Activated CD4-positive, alpha-beta T cell treated with anti-CD3 and anti-CD28 coated beads for 1 hour (primary cell): ENCODE measurements at regions not wholly inside any gene's neighbourhood (a gene's known extent, or its start where the extent isn't known, plus 50 kb on each side); places are given as distances from the start of the nearest gene placed in this dataset.
"Not testable (repeated sequence)": the region's sequence is repeated elsewhere in the genome, so short reads cannot be mapped to it uniquely, and the experiment has no call there.

ENCODE experiments used
- DNase-seq: peaks from one replicate; pipeline ENCODE4 v3.0.0-alpha.2; 2020

DNA sequence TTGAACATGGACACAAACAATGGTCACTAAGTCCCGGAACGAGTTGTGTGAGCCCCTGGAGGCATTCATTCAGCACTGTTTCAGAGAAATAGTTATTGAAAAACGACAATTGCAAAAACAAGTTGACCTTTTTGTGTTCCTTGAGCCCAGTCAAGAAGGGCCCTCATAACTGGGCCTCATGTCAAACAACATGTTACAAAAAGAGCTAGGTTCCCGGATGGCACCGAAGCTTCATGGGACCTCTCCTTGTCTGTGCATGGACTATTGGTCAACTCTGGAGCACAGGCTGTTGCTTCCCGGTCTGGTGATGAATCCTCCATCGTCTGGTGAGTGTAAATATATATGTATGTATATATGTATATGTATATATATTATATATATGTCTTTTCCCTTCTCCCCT is 176.6 kb downstream of the ALG10 start:
- DNase-seq: no peak

DNA sequence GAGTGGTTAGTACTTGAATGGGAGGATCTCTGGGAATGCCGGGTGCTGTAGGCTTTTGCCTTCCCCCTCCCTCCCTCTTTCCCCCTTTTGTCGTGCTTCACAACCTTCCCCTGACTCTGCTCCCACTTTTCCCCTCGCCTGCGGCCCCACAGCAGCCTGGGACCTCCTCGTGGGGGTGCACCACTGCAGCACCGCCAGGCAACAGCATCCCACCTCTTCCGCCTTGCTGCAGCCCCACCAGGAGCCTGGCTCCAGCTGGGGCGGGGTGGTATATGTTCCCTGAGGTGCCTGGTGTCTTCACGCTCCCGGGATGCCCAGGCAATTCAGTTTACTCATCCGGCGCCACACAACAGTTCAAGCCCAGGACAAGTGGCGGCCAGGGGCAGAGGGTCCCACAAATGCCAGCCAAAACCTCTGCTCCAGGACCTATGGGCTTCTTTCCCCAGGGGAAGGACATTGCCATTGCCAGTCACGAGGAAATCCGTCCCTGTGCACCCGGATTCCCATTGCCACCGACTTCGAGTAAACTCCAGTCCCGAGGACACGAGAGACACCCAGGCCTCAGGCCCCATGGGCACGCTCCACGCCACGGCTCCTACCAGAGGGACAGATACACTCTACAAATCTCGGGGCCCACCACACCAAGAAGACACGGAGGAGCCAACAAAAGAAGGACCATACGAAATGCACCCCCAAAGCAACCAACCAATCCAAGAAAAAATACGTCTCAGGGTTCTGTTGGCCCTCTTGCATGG is 181.7 kb downstream of the ALG10 start:
- DNase-seq: no peak

DNA sequence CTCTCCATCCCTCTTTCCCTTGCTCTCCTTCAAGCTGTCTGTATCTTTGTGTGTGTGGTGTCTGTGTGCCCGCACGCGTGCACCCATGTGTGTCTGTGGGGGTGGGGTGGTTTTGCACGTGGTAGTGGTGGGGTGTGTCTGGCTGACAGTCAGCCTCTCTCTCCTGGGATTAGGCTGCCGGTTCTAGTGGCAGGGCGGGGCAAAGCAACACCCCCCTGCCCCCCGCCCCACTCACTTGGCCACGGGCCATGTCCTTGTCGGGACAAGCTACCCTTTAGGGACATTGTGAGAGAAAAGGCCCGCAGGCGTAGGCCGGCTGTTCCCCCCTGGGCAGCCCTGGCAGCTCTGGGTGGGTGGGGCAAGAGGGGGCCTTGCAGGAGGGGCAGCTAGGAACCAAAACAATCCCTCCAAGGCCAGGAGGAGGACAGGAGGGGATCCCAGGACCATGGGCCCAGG is 182.6 kb downstream of the ALG10 start:
- no peak for DNase-seq

DNA sequence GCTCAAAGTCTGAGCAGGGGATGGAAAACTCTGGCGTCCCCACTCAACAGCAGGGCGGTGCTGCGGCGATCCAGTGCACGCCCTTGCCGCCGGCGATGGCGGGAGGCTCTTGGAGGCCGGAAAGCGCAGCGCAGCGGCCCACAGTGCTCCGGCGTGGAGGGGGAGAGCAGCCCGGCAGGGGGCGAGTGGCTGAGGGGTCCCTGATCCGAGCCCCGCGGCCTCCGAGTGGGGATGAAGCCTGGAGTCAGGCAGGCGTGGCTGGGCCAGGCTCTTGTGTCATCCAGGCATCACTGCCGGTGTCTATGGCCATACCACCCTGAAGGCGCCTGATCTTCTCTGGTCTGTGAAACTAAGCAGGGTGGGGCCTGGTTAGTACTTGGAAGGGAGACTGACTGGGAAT is 183.1 kb downstream of the ALG10 start:
- DNase-seq: no peak

DNA sequence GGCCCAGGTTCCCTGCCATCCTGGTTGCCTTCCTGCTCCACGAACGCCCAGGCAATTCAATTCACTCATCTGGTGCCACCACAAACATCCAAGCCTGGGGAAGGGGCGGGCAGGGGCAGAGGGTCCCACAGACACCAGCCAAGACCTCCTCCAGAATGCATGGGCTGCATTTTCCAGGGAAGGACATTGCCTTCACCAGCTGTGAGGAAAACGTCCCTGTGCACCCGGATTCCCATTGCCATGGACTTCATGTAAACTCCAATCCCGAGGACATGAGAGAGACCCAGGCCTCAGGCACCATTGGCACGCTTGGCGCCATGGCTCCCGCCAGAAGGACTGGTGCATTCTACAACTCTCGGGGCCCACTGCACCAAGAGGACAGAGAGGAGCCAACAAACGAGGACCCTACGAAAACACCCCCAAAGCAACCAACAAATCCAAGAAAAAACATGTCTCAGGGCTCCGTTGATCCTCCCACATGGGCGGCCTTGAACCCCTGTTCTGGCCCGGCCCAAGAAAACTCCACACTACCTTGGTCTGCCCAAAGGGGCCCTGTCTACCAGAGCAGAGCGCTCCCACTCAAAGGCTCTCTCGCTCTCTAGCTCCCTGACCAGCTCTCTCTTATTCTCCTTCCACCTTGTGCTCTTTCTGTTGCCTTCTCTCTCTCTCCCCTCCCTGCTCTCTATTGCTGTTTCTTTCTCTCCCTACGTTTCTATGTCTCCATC is 183.9 kb downstream of the ALG10 start:
- DNase-seq: no peak

DNA sequence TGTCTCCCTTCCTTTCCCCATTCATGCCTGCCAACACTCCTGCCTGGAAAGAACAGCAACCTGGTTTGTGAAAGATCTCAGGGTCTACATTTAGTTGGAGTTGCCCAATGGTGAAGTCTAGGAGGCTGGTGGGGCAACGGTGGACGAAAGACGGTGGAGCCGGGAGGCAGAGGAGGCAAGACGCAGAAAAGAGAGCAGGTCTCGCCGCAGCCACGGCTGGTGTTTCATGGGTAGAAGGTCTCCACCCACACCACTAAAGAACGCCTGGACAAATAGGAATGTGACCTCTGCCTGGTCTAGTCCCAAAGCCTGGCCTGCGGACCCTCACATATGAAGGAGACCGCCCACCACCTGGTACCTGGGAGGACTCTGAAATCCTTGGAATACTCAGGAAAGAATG is 185.6 kb downstream of the ALG10 start:
- no peak for DNase-seq

DNA sequence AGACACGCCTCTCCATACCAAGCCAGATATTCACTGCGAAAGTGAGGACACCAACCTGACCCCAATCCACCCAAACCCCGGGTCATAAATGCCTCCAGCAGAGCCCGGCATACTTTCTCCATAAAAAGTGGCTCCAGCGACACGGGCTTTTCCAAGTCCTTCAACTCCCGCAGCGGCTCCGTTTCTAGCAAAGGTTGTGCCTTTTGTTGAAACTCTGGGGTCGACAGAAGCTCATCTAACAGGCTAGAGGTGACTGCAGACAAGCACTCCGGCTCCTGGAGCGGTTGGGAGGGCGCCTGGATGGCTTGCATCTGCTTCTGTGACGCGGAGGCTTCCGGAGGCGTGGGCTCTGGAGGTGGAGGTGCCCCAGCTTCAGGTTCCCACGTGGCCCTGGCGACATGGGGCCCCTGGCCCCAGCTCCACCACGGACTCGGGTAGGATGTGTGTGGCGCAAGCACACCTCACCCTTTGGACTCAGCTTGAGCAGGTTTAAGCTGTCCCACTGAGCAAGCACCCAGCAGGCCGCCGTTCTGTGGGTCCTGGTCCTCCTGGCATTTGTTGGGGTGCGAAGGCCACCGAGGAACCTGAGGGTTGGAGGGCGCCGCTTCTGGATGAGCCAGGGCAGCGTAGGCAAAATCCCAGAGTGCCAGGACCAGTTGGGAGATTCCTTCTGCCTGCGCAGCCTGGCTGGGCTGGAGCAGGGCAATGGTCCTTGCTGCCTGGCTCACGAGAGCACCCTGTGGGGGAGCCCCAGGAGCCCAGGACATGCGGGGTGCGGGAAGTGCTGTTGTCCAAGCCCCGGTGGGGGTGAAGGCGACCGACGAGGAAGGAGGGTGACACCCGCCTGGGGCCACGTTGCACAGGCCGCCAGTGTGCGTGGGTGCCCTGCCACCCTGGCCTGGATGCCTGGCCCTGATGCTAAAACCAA is 186.3 kb downstream of the ALG10 start:
- no peak for DNase-seq

DNA sequence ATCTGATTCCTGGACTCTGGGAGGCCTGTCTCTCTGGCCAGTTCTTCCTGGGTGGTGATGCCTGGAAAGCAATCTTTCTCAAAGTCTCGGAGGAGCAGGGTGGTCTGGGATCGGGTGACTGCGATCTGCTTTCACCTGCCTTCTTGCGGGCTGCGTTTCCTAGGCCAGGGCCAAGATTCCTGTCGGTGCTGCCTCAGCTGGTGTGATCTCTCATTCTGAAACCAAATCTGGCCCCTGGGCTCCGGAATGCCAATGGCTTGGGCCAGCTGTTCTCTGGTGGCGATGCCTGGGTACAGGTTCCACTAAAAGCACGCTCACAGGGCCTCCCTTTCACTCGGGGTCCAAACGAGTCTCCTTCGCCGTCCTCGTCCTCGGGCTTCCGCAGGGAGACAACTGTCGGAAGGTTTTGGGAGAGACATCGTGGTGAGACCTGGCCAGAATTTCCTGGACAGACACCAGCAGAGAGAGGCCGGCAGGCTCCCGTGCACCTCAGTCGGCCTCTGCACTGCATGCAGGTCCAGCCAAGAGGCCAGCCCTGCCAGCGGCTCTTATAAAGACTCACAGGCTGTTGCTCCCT is 187.1 kb downstream of the ALG10 start:
- DNase-seq: no peak

DNA sequence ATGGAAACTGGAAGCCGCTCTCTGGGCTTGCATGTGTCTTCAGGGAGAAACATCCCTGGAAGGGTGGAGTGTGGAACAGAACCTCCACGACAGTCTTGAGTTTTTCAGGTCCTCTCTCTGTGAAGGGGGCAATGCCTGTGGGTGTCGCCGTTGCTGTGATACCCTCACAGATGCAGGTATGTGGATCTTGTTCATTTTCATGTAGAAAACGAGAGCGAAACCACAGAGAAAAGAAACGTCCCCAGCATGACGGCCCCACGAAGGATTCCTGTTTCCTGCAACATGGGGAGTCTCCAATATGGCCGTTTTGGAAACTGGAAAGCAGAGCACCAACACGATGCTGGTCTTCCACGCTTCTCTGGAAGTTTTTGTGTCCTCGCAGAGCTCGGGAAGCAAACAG is 187.9 kb downstream of the ALG10 start:
- DNase-seq: no peak

DNA sequence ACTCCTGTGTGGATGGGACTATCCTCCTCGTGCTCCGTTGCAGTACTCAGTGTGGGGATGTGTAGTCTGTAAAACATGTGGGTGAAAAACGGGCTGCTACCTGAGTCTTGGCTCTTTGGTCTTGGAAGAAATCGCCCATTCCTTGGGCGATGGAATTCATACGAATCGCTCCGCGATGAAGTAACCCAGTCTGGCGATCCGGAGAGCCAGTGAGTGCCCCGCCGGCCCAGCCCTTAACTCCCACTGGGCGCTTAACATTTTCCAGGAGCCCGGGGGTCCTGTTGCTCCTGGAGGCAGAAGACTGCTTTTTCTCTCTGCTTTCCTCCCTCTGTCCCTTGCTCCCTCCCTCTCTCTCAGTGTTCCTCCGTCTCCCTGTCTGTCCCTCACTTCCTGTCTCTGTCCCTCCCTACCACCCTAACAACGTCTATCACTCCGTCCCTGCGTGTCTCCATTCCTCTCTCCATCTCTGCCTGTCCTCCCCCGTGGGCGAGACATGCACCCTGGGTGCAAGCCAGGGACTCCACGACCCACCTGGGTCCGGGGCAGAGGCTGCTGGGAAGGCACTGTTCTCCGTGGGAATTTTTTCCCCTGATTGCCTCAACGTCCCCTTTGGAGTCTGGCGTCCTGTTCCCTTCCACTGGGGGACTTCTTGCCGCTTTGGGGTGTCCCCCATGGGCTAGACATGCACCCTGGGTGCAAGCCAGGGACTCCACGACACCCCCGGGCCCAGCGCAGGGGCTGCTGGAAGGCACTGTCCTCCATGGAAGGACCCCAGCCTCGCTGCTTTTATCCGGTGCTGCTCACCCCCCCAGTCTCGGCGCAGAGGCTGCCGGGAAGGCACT is 188.6 kb downstream of the ALG10 start:
- no peak for DNase-seq

DNA sequence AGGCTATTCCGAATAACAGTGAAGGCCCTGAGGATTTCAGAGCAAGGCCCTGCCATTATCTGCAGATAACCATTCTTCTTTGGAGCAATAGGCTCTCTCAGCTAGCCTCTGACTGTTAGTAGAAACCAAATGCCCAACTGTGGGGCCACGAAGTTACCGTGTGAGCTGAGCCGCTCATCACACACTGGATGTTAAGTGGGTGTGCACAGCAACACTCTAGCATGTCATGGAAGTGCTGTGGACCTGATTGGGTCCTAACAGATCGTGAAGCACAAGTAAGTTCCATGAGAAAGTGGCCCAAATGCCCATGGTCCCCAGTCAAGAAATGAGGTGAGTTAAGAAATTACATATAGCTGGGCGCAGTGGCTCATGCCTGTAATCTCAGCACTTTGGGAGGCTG is 190.4 kb downstream of the ALG10 start:
- DNase-seq: no peak

DNA sequence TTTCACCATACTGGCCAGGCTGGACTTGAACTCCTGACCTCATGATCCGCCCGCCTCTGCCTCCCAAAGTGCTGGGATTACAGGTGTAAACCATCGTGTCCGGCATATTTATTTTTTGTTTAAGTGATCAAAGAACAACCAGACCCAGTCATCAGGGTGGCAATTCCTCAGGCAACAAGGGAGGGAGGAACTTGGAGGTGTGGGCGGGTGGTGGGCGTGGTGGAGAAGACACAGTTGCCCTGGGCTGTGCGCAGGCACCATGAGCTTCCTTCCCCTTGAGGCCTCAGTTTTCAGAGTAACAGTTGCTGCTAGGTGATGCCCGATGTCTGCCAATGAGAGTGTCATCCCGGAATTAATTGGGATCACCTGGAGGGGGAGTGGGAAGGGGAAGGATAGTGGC is 191.7 kb downstream of the ALG10 start:
- no peak for DNase-seq

DNA sequence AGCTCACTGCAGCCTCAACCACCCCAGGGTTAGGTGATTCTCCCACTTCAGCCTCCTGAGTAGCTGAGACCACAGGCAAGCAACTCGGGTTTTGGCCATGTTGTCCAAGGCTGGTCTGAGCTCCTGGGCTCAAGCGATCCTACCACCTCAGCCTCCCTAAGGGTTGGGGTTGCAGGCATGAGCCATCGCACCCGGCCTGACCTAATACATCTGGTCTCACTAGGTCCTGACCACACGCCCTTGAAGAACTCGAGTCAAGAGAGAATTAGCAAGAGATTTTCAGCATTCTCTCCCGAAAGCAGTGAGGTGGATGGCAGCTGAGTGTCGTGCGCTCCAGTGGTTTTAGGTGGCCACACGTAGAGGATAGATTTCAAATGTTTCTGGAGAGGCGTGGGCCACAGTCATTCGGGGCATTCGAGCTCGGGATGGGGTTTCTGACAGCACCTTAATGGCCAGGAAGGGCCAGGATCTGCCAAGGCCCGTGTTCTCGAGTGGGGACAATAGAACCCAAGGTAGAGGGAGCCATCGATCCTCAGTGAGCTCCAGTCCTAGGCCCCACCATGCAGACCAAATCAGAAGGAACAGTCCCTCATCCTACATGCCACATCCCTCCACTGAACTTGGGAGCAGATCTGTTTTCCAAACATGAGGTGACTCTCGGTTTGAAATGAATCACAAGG is 193.1 kb downstream of the ALG10 start:
- no peak for DNase-seq

DNA sequence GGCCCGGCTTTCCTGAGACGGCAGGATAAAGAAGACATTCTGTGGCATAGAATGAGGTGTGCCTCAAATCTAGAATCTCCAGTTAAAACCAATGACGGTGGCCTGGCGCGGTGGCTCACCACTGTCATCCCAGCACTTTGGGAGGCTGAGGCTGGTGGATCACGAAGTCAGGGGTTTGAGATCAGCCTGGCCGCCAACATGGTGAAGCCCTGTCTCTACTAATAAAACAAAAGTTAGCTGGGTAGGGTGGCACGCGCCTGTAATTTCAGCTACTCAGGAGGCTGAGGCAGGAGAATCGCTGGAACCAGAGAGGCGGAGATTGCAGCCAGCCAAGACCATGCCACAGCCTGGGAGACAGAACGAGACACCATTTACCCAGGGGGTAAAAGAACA is 193.6 kb downstream of the ALG10 start:
- no peak for DNase-seq

DNA sequence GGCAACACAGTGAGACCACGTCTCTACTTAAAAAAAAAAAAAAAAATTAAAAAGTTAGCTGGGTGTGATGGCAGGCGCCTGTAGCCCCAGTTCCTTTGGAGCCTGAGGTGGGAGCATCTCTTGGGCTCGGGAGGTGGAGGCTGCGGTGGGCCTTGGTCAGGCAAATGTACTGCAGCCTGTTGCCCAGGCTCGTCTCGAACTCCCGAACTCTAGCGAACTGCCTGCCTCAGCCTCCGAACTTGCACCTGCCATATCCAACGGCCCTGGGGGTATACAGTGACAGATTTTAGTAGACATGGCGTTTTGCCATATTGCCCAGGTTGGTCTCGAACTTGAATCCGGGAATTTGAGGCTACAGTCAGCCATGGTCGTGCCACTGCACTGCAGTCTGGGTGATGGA is 195.4 kb downstream of the ALG10 start:
- no peak for DNase-seq

DNA sequence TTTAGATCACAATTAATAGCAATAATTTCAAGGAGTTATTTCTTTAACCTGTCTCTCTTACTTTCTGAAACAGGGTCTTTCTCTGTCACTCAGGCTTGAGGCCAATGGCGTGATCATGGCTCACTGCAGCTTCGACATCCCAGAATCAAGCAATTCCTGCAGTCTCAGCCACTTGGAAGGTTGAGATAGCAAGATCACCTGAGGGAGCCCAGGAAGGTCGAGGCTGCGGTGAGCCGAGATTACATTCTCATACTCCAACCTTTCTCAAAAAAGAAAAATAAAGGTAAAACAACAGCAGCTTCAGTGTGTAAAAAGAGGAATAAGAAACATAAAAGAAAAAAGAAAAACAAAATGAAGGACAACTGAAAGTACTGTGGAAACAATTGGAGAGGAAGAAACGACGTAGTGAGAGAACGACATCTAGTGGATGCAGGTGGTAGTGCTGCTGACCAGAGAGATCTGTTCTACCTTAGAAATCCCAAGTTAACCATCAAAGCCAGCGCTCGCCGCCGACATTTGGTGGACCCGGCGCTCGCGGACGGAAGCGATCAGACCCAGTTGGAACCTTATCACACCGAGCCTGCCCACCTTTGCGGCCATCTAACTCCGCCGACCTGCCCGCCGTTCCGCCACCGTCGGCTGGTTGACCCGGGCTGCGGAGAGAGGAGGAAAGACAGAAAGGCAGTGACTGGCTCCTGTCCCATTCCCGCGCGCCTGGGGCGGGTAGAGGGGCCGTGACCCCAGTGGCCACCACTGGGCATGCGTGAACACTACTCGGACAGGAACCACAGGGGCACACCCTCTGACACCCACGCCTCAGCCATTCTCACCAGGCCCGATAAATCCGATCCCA is 196.1 kb downstream of the ALG10 start:
- peak; percentile 39 for DNase-seq

DNA sequence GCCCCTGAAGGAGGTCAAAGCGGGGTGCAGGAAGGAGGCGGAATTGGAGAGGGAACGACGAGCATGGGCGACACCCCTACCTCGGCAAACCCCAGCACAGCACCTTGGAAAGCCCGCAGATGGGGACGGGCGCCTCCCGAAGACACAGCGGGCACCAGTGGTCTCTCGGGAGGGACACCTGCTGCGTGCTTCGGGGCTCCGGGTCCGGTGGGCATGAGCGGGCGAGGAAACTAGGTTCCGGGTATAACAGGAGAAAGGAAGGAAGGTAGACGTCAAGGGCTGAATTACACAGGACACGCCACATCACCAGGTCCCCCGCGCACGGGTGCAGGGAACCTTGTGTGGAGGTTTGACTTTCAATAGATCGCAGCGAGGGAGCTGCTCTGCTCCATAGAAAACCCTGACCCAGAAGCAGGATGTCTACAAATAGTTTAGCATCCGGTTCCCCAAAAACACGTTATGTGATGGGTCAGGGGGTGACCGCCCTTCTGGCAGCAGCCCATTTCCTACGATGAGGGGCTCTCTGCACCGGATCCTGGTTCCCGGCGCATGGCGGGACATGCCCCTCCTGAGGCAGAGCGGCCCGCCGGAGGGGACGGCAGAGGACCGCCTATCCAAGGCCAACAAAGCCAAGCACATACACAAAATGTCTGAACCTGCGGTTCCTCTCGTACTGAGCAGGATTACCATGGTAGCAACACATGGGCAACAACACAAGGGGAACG is 196.9 kb downstream of the ALG10 start:
- DNase-seq: no peak

DNA sequence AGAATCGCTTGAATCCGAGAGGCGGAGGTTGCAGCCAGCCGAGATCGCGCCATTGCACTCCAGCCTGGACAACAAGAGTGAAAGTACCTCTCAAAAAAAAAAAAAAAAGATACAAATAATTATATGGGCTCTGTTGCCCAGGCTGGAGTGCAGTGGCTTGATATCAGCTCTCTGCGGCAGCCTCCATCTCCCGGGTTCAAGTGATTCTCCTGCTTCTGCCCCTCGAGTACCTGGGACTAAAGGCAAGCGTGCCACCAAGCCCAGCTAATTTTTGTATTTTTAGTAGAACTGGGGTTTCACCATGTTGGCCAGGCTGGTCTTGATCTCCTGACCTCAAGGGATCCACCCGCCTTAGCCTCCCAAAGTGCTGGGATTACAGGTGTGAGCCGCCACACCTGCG is 197.8 kb downstream of the ALG10 start:
- DNase-seq: not testable (repeated sequence)

DNA sequence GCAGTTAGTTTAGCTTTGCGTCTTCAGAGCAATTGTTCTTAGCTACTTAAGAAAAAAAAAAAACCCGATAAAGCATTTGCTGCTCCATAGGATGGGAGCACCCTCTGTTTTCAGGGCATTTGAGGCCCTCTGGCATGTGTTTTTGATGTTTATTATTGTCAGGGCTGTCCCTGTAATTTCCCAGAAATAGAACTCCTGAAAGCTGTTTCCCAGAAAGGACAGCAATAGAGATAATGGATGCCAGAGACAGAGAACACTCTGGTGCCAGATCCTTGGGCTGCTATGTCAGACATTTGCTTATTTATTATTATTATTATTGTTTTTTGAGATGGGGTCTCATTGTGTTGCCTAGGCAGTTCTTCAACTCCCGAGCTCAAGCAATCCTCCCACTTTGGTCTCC is 201.3 kb downstream of the ALG10 start:
- DNase-seq: no peak

DNA sequence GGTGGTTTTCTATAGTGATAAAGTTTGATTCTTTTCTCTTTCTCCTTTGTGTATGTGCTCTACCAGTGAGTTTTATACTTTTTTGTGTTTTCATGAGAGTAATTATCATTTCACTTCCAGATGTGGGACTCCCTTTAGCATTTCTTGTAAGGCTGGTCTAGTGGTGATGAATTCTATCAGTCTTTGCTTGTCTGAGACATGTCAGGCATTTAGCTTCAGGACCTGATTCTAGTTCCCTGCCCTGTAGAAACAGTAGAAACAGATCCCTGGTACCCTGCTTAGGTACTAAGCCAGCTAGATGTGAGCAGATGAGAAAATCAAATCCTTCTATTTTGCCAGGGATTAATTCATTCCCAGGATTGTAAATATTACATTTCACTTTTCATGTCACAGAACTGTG is 203.7 kb downstream of the ALG10 start:
- not testable (repeated sequence) for DNase-seq
